NCI-H2029 treated with DMSO at 0.1 percent for 48 hours (cell line): ENCODE measurements at regions not wholly inside any gene's neighbourhood (a gene's known extent, or its start where the extent isn't known, plus 50 kb on each side); places are given as distances from the start of the nearest gene placed in this dataset.
A peak's percentile ranks its signal among the peaks of the same experiment; 100 is the strongest.

Experiments
- DNase-seq: peaks from one replicate; lab custom pipeline; 2025; lab: John Stamatoyannopoulos, UW

GRCh38 chr11:32161293-32161692 lies 70.4 kb downstream of the RCN1 start:
- DNase-seq = no peak

DNA sequence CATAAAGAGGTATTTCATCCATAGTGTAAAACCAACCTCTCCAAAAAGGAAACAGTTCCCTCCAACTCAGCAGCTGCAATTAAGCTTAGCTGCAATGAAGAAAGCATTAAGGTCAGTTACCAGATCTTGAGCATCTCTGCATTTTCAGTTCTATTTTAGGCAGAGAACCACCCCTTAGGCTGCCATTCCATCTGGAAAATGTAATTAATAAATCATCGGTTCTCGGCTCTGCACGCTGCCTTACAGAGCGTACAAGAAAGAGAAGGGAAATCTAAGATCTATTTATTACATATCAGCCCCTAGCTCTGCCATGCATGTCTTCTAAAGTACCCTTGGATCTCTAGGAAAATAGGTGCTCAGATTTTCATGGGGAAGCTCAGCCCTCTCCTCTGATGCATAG lies 71.5 kb downstream of the RCN1 start:
- no peak for DNase-seq

DNA sequence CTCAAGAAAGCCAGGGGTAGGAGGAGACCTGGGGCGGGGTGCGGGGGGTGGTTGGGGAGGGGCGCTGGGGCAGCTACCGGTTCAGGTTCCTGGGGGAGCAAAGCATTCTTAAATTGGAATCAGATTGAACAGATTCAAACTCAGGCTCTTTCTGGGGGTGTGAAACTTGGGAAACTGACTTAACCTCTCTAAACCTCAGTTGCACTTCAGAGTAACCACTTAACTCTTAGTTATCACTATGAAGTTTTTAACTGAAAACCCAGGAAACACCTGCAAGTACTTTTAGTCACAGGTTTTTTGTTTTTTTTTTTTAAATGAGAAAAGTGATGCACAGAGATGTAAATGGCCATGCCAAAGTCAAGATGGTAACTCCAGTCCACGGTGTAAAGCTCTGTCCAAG lies 72.0 kb downstream of the RCN1 start:
- DNase-seq = no peak

- no peak for DNase-seq
Measured at GRCh38 chr11:32163557-32163956, 72.7 kb downstream of the RCN1 start.

GRCh38 chr11:32164836-32165235 lies 74.0 kb downstream of the RCN1 start:
- no peak for DNase-seq

DNA sequence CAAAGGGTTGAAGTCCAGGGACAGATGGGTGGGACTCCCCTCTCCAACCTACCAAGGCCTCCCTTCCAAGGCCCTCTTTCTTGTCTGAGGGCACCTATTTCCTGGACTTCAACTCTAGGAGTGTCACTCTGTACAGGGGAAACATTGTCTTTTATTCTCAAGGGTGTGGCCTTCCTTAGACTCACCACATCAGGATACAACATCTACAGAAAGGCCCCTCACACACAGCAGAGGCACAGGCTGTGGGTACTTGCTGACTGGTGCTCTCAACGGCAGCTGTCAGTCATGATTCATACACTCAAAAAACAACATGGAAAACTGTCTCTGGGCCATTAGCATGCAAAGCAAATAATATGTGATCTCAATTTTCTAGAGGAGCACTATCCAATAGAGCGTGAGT lies 78.0 kb downstream of the RCN1 start:
- DNase-seq = no peak

DNA sequence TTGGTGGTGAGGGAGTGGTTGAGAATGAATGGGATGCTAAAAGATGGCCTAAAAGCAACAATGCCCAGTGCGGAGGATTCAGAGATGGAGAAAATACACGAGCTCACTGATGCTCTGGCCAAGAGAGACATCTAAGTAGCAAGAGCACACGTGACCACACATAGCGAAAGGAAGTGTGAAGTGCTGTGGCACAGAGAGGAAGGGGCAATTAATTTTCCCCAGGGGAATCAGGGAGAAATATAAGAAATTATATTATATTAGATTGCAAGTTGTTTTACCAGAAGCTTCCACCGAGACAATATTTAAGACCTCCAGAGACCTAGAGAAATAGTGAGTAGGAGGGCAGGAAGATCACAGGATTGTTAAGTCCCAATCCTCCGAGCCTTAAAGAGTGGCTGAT lies 80.6 kb downstream of the RCN1 start:
- DNase-seq = no peak

DNA sequence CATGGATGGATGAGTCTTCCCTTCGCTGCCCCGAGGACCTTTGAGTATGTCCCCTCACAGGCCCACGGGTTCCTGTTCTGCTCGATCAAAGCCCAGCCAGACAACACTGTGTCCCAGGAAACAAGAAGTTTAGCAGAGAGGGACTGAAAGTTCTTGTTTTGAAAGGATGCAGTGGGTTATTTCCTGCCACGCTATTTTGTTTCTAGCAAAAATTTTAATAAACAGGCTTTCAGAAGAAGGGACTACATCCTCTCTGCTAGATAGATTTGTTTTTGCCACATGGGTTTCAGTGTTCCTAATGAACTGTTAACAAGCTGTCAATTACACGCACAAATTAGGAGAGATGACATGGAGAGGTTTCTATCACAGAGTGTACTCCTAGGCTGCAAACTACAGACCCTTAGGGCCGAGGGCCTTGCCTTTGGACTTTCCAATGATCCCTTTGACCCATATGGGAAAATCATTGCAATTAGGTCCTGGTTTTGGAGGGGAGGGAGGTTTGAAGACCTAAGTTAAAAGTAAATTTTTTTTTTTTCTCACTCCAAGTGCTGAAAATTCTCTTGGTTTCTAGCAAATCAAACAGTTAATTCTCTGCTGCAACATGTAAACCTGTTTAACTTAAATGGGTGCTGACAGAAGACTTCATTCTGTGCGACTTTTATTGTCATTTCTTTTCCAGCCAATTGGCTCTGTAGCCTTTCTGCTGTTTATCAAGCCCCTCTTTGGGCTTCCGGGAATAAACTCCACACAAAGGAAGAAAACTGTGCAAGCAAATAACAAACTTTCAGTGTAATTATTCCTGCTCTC lies 81.4 kb downstream of the RCN1 start:
- DNase-seq = no peak

DNA sequence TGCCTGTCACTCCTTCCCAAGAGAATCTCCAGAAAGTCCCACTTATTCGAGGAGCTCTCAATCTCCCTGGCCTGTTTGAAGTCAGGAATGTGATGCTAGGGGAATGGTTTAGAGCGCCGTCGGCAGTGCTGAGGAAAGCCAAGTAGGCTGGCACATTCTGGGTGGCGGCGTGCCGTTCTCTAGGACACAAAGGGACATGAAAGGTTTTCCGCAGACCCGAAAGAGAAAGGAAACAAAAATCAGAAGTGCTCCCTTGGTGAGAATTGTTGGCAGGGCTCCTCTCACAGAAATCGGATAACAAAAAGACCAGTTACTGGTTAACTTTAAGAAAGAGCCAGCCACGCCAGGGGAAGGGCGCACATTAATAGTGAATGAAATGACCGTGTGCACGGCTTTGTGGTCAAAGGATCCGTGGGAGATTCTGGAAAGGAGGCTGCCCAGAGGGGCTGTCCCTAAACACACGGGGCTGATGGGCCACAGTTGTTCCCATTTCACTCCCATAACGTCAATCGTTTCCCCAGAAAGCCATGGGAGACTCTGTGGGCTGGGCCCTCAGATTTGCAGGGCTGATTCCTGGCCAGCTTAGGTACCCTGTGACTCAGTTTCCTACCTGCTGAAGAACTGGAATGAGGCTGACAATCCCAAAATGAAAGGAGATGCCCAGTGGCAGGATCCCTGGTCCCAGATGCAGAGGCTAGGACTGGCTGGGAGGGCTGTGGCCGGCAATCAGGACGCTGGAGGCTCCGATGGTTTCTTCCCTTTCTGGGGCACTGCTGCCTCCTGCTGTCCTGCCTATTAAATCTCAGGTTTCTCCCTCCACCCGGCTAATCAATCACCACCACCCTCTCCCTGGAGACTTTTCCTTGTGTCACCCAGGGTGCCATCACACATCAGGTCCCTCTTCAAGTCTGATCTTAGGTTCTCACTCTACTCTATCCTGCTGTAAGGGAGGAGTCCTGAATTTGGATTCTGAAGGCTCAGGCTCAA lies 82.3 kb downstream of the RCN1 start:
- peak; percentile 8 for DNase-seq

DNA sequence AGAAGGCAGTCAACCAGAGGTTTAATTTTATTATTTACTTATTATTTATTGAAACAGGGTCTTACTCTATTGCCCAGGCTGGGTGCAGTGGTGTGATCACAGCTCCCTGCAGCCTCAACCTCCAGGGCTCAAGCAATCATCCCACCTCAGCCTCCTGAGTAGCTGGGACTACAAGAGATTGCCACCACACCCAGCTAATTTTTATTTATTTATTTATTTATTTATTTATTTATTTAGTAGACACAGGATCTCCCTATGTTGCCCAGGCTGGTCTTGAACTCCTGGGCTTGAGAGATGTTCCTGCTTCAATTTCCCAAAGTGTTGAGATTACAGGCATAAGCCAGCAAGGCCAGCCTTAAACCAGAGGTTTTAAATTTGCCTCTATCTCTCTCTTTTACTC lies 83.1 kb downstream of the RCN1 start:
- DNase-seq = no peak

DNA sequence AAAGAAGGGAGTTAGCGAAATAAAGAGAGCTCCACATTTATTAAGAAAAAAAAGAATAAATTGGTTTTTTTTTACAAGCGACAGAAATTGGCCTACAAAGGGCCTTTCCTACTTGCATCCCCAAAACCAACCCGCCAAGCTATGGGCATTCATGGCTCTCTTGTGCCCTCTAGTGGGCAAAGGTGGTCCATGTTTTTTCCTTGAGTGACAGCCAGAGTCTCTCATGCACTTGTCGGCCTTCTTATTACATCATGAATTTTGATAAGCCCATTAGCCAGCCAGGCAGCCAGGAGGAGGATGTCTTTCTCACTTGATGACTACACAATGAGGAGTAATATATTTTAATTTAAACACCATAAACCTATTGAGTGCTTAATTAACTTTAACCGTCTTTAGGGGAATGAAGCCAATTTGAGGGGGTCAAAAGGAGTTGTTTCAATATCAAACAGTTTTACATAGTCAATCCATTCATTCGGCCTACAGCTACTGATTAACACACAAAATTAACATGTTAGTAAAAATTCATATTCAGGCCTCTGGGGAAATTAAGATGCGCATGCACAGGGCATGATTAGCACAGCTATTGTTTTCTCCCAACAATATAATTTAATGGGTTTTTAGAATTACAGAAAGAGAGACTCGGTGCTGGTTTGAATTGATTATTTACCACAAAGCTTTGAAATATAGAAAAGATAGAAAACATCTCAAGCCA lies 85.5 kb downstream of the RCN1 start:
- DNase-seq = peak; percentile 64

DNA sequence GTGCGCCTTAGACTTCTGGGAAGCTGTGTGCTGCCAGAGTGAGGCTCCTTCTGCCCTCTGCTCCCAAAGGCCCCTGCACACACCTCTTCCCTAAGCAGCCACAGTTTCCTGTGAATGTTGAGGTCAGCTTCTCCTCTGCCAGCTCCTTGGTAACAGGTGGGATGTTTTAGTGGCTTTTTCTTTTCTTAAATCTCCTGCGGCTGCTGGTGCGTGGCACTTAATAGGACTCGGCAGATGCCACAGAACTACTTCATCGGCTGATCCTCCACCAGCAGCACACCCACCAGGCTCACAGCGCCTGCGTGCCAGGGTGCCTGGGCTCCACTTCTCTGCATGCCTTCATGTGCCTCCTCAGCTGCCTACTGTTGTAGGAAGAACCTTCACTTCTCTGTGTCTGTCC lies 87.8 kb downstream of the RCN1 start:
- DNase-seq = no peak

GRCh38 chr11:32183512-32183911 lies 92.6 kb downstream of the RCN1 start:
- DNase-seq = no peak

DNA sequence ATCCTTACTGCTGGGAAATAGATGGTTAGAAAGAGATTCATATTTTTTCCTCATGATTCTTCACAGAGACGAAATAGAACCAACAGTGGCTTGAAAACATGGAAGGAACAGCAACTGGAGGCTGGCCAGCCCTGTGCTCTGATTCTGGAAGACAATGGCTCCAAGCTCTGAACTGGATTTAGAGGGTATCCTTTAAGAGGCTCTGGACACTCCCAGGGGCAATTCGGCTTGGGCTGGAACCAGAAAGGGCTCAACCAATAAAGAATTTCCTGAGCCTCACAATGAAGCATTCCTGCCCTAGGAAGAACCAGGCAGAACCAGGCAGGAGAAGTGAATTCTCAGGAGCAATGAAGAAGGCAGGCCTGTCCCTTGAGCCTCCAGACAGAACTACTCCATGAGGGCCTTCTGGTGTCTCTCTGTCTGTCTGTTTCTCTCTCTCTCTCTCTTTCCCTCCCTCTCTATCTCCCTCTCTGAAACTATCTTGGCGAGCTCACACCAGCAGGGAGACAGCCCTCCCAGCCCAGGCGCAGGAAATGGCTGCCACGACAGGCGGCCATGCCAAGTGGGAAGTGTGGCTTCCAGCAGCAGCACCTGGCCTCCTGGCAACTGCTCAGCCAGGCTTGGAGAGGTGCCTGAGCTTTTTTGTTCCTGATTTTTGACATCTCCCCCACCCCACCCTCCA lies 93.3 kb downstream of the RCN1 start:
- no peak for DNase-seq

DNA sequence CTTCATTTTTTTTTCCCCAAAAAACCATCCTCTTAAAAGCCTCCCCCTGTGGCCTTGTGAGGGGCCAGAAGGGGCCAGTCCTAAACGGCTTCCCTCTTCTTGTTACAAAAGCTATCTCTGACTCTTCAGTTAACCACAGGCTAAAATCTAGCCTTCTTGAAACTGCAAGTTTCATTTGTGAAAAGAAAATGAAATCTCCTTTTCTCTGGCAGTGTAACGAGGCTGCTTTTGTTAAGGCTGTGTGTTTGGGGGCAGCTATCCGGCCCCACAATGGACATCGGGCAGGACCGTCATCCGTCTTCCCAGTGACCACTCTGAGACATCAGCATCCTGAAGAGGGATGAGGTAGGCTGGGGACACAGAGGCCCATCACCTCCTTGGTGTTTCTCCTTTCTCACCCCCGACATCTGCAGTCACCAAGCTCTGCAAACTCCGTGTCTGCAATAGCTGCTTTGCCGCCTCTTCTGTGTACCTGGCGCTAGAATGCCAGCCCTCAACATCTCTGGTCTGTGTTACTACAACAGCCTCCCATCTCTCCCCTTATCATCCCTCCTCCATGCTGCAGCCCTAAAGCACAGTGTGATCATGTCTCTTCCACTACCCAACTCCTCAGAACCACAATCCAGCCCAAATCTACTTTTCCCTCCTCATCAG lies 94.0 kb downstream of the RCN1 start:
- no peak for DNase-seq

DNA sequence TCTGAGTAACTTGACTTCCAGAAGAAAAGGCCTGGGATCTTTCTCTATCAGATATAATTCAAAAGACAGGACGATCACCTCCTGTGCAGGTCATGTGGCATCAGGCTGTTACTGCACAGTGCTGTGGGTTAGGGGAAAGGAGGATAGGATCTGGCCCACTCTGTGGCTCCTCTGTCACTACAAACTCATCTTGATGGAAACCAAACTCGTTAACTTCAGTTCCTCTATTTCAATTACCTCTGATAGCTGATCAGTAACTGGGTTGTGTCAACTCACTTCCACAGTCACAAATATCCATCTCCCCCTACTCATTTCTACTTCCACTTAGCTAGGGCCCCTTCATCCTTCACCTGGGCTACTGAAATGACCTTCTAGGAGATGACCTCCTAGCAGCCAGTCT lies 95.2 kb downstream of the RCN1 start:
- no peak for DNase-seq

DNA sequence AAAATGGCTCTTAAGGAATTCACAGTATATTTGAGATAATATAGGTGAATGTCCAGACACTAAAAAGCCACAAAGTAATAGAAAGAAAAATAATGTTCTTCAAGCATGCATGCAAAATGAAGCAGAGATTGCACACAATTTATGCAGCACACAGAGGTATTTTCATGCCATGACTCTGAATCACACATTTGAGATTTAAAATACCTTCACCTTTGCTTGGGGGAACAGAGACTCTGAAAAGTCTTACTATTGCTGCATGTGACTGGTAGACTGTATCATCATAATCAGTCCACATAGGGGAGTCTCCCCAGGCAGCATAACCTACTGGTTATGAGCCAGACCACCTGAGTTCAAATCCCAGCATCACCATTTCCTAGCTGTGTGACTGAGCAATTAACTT lies 96.2 kb downstream of the RCN1 start:
- DNase-seq = no peak

GRCh38 chr11:32188785-32189184 lies 97.9 kb downstream of the RCN1 start:
- DNase-seq = no peak

GRCh38 chr11:32196137-32196536 lies 105.3 kb downstream of the RCN1 start:
- DNase-seq = no peak

- DNase-seq = no peak
Measured at GRCh38 chr11:32198053-32198452, 107.2 kb downstream of the RCN1 start.

- no peak for DNase-seq
Measured at GRCh38 chr11:32200136-32200847, 109.4 kb downstream of the RCN1 start.
